ENCODE measurements at regions not wholly inside any gene's neighbourhood (a gene's known extent, or its start where the extent isn't known, plus 50 kb on each side); places are given as distances from the start of the nearest gene placed in this dataset.
A peak's percentile ranks its signal among the peaks of the same experiment; 100 is the strongest.
"Not testable (repeated sequence)": the region's sequence is repeated elsewhere in the genome, so short reads cannot be mapped to it uniquely, and the experiment has no call there.

- Histone ChIP-seq H3K27ac (ENCODE audit: low read length) (no peak overlapping the region), H3K4me1 (ENCODE audit: low read length) (peaks cover 7% of the 10 kb centered on the region), H3K79me2 (ENCODE audit: low read length) (no peaks in the 10 kb centered on the region), H3K4me3 (ENCODE audit: low read length) (no peak overlapping the region), H3K9ac (ENCODE audit: low read length) (no peak overlapping the region), H3K9me3 (ENCODE audit: low read length) (no peaks in the 10 kb centered on the region), H3K9me2 (replicated peaks; ENCODE audit: insufficient read depth, low read length) (no peaks in the 10 kb centered on the region), H3K4me2 (ENCODE audit: low read depth, low read length, poor library complexity, severe bottlenecking) (no peak overlapping the region), H3K27me3 (ENCODE audit: low read length) (no peaks in the 10 kb centered on the region), H2AFZ (ENCODE audit: low read length) (no peak overlapping the region), H4K20me1 (ENCODE audit: insufficient read depth, low read depth, low read length) (no peaks in the 10 kb centered on the region), H3K36me3 (ENCODE audit: insufficient read depth, low read length) (no peaks in the 10 kb centered on the region)
- peak; percentile 43 for DNase-seq
Measured at GRCh38 chr15:77944002-77944867, 133.3 kb downstream of the TBC1D2B start.

DNA sequence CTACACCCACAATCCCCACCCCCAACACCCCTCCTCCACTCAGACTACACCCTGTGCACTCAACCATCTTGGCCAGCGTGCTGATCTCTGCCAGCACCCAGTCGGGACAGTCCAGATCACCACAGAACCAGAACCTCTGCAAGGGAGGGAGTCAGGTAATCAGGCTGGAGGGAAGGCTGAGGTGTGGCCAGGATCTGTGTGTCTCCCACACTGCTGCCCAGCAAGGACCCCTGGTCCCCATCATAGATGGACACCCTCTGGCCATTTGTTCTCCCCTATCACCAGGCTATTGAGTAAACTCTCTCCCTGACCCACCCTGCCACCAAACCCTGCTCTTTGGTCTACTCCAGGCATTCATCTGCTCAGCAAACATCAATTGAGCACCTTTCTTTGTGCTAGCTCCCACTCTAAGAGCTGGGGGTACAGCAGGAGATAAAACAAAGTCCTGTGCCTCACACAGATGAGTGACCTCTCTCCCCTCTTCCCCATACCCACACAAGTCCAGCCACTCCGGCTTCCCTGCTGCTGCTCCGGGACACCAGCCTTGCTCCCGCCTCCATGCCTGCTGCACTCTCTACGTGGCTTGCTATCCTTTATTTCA lies 134.8 kb downstream of the TBC1D2B start:
- no peak for DNase-seq

DNA sequence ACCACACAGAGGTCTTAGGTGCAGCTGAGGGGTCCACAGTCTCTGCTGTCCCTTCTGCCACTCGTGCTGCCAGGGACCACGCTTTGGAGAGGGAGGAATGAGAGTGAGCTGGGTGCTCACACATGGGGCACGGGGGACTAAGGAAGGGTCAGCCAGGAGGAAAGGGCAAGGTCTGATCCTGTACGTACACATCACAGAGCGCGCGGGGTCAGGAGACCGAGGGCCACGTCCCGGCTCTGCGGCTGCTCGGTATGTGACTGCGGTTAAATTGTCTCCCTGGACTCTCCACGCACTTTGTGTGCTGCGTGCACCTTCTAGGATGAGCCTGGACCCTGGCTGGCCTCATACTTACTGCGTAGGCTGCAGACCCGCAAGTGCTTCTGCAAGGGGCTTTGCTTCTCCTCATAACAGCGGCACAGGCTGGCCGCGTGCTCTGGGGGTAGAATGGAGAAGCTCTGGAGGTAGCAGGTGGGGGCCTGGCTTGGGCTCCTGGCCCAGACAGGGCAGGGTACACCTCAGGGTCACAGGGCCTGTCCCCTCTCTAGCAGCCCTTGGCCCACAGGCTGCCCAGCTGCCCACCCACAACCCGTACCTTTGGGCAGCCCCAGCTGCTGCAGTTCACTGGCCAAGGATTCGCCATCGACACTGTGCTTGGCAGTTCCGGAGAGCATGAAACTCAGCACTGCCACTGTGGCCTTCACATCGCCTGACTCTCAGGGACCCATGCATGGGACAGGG lies 136.3 kb downstream of the TBC1D2B start:
- not testable (repeated sequence) for H3K4me2 ChIP-seq (ENCODE audit: low read depth, low read length, poor library complexity, severe bottlenecking); H3K9ac ChIP-seq (ENCODE audit: low read length); H2AFZ ChIP-seq (ENCODE audit: low read length); H3K27ac ChIP-seq (ENCODE audit: low read length); H3K9me3 ChIP-seq (ENCODE audit: low read length); H3K79me2 ChIP-seq (ENCODE audit: low read length); H3K27me3 ChIP-seq (ENCODE audit: low read length); H3K36me3 ChIP-seq (ENCODE audit: insufficient read depth, low read length); DNase-seq; H3K4me3 ChIP-seq (ENCODE audit: low read length); H3K9me2 ChIP-seq (replicated peaks; ENCODE audit: insufficient read depth, low read length); H4K20me1 ChIP-seq (ENCODE audit: insufficient read depth, low read depth, low read length)
- peaks cover 11% of the 10 kb centered on the region for H3K4me1 ChIP-seq (ENCODE audit: low read length)

More for the DNA sequence above, 134.8 kb downstream of the TBC1D2B start:
- H3K27me3 ChIP-seq (ENCODE audit: low read length): no peaks in the 10 kb centered on the region
- no peak overlapping the region for H3K27ac ChIP-seq (ENCODE audit: low read length)
- H3K4me2 ChIP-seq (ENCODE audit: low read depth, low read length, poor library complexity, severe bottlenecking): no peak overlapping the region
- H3K79me2 ChIP-seq (ENCODE audit: low read length): no peaks in the 10 kb centered on the region
- H3K36me3 ChIP-seq (ENCODE audit: insufficient read depth, low read length): no peaks in the 10 kb centered on the region
- H3K9ac ChIP-seq (ENCODE audit: low read length): no peak overlapping the region
- H2AFZ ChIP-seq (ENCODE audit: low read length): no peak overlapping the region
- H3K9me3 ChIP-seq (ENCODE audit: low read length): no peaks in the 10 kb centered on the region
- no peaks in the 10 kb centered on the region for H3K9me2 ChIP-seq (replicated peaks; ENCODE audit: insufficient read depth, low read length)
- peaks cover 11% of the 10 kb centered on the region for H3K4me1 ChIP-seq (ENCODE audit: low read length)
- H3K4me3 ChIP-seq (ENCODE audit: low read length): no peak overlapping the region
- no peaks in the 10 kb centered on the region for H4K20me1 ChIP-seq (ENCODE audit: insufficient read depth, low read depth, low read length)

GRCh38 chr15:77940381-77940947 lies 137.0 kb downstream of the TBC1D2B start:
- DNase-seq: no peak
- Histone ChIP-seq H3K9me2 (replicated peaks; ENCODE audit: insufficient read depth, low read length) (no peaks in the 10 kb centered on the region), H3K79me2 (ENCODE audit: low read length) (no peaks in the 10 kb centered on the region), H3K27ac (ENCODE audit: low read length) (no peak overlapping the region), H4K20me1 (ENCODE audit: insufficient read depth, low read depth, low read length) (no peaks in the 10 kb centered on the region), H3K36me3 (ENCODE audit: insufficient read depth, low read length) (no peaks in the 10 kb centered on the region), H3K4me3 (ENCODE audit: low read length) (no peak overlapping the region), H2AFZ (ENCODE audit: low read length) (no peak overlapping the region), H3K4me1 (ENCODE audit: low read length) (peaks cover 9% of the 10 kb centered on the region), H3K27me3 (ENCODE audit: low read length) (no peaks in the 10 kb centered on the region), H3K4me2 (ENCODE audit: low read depth, low read length, poor library complexity, severe bottlenecking) (no peak overlapping the region), H3K9me3 (ENCODE audit: low read length) (no peaks in the 10 kb centered on the region), H3K9ac (ENCODE audit: low read length) (no peak overlapping the region)

GRCh38 chr15:77939851-77940250 lies 137.7 kb downstream of the TBC1D2B start:
- Histone ChIP-seq H3K4me3 (ENCODE audit: low read length) (no peak overlapping the region), H3K9me3 (ENCODE audit: low read length) (no peaks in the 10 kb centered on the region), H3K36me3 (ENCODE audit: insufficient read depth, low read length) (no peaks in the 10 kb centered on the region), H3K9ac (ENCODE audit: low read length) (no peak overlapping the region), H4K20me1 (ENCODE audit: insufficient read depth, low read depth, low read length) (no peaks in the 10 kb centered on the region), H3K27me3 (ENCODE audit: low read length) (no peaks in the 10 kb centered on the region), H3K4me1 (ENCODE audit: low read length) (peaks cover 4% of the 10 kb centered on the region; the same call in 1 of the 2 replicates), H3K27ac (ENCODE audit: low read length) (no peak overlapping the region), H2AFZ (ENCODE audit: low read length) (no peak overlapping the region), H3K79me2 (ENCODE audit: low read length) (no peaks in the 10 kb centered on the region), H3K4me2 (ENCODE audit: low read depth, low read length, poor library complexity, severe bottlenecking) (no peak overlapping the region), H3K9me2 (replicated peaks; ENCODE audit: insufficient read depth, low read length) (no peaks in the 10 kb centered on the region)
- no peak for DNase-seq

GRCh38 chr15:77939026-77939425 lies 138.5 kb downstream of the TBC1D2B start:
- DNase-seq; H3K36me3 ChIP-seq (ENCODE audit: insufficient read depth, low read length); H2AFZ ChIP-seq (ENCODE audit: low read length); H3K4me2 ChIP-seq (ENCODE audit: low read depth, low read length, poor library complexity, severe bottlenecking); H3K4me1 ChIP-seq (ENCODE audit: low read length); H3K79me2 ChIP-seq (ENCODE audit: low read length); H3K27ac ChIP-seq (ENCODE audit: low read length); H3K9me2 ChIP-seq (replicated peaks; ENCODE audit: insufficient read depth, low read length); H3K9me3 ChIP-seq (ENCODE audit: low read length); H3K9ac ChIP-seq (ENCODE audit: low read length); H3K27me3 ChIP-seq (ENCODE audit: low read length); H4K20me1 ChIP-seq (ENCODE audit: insufficient read depth, low read depth, low read length); H3K4me3 ChIP-seq (ENCODE audit: low read length): not testable (repeated sequence)

DNA sequence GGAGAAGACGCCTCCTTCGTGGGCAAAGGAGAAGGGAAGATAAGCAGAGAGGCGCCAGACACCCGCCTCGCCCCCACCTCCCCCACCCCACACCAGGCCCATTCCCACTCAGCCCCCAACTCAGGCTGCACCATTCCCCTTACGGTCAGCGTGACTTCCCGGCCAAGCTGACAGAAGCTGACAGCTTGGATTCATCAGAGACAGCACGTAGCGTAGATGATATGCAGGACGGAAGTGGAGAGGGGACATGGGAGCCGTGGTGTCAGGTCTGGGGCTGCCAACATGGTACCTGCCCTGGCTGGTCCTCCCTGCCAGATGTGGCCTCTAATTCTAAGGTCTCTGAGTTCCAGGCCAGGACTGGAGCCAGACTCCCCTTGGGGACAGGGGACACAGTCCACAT lies 139.0 kb downstream of the TBC1D2B start:
- H3K4me2 ChIP-seq (ENCODE audit: low read depth, low read length, poor library complexity, severe bottlenecking); H3K27me3 ChIP-seq (ENCODE audit: low read length); H2AFZ ChIP-seq (ENCODE audit: low read length); H3K9ac ChIP-seq (ENCODE audit: low read length); H3K36me3 ChIP-seq (ENCODE audit: insufficient read depth, low read length); H3K79me2 ChIP-seq (ENCODE audit: low read length); DNase-seq; H4K20me1 ChIP-seq (ENCODE audit: insufficient read depth, low read depth, low read length); H3K9me3 ChIP-seq (ENCODE audit: low read length); H3K4me3 ChIP-seq (ENCODE audit: low read length); H3K27ac ChIP-seq (ENCODE audit: low read length); H3K9me2 ChIP-seq (replicated peaks; ENCODE audit: insufficient read depth, low read length); H3K4me1 ChIP-seq (ENCODE audit: low read length): not testable (repeated sequence)

- not testable (repeated sequence) for H3K4me1 ChIP-seq (ENCODE audit: low read length); DNase-seq; H2AFZ ChIP-seq (ENCODE audit: low read length); H4K20me1 ChIP-seq (ENCODE audit: insufficient read depth, low read depth, low read length); H3K9me2 ChIP-seq (replicated peaks; ENCODE audit: insufficient read depth, low read length); H3K27ac ChIP-seq (ENCODE audit: low read length); H3K4me2 ChIP-seq (ENCODE audit: low read depth, low read length, poor library complexity, severe bottlenecking); H3K4me3 ChIP-seq (ENCODE audit: low read length); H3K79me2 ChIP-seq (ENCODE audit: low read length); H3K27me3 ChIP-seq (ENCODE audit: low read length); H3K9ac ChIP-seq (ENCODE audit: low read length); H3K9me3 ChIP-seq (ENCODE audit: low read length); H3K36me3 ChIP-seq (ENCODE audit: insufficient read depth, low read length)
Measured at GRCh38 chr15:77936567-77936966, 140.9 kb downstream of the TBC1D2B start.

Data from Karpas-422 (cell line).